ENCODE measurements at regions not wholly inside any gene's neighbourhood (a gene's known extent, or its start where the extent isn't known, plus 50 kb on each side); places are given as distances from the start of the nearest gene placed in this dataset.
"Not testable (repeated sequence)": the region's sequence is repeated elsewhere in the genome, so short reads cannot be mapped to it uniquely, and the experiment has no call there.

- DNase-seq (ENCODE audit: low read depth, low spot score): no peak
Measured at GRCh38 chr2:7673853-7674252, 756.6 kb downstream of the RNF144A start.

- DNase-seq (ENCODE audit: low read depth, low spot score): no peak
Measured at GRCh38 chr2:7674606-7675005, 757.4 kb downstream of the RNF144A start.

DNA sequence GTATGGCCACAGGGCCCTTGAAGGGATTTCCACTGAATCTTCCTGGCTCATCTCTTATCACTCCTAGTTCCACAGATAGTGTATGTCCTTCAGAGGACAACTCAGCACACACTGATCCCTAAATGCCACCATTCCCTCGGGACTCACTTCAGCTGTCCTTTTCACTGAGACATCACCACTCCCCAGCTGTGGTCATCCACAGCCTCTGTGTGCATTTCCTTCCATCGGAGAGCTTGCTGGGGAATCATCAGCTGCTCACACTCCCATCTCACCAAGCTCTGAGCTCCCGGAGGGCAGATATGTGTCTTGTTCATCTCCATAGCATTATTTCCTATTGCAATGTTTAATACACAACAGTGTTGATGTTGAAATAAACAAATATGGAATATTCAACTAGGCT, 759.5 kb downstream of the RNF144A start:
- no peak for DNase-seq (ENCODE audit: low read depth, low spot score)

- DNase-seq (ENCODE audit: low read depth, low spot score): no peak
Measured at GRCh38 chr2:7681881-7682461, 764.8 kb downstream of the RNF144A start.

- DNase-seq (ENCODE audit: low read depth, low spot score): no peak
Measured at GRCh38 chr2:7683196-7683595, 766.0 kb downstream of the RNF144A start.

- no peak for DNase-seq (ENCODE audit: low read depth, low spot score)
Measured at GRCh38 chr2:7683708-7684107, 766.5 kb downstream of the RNF144A start.

DNA sequence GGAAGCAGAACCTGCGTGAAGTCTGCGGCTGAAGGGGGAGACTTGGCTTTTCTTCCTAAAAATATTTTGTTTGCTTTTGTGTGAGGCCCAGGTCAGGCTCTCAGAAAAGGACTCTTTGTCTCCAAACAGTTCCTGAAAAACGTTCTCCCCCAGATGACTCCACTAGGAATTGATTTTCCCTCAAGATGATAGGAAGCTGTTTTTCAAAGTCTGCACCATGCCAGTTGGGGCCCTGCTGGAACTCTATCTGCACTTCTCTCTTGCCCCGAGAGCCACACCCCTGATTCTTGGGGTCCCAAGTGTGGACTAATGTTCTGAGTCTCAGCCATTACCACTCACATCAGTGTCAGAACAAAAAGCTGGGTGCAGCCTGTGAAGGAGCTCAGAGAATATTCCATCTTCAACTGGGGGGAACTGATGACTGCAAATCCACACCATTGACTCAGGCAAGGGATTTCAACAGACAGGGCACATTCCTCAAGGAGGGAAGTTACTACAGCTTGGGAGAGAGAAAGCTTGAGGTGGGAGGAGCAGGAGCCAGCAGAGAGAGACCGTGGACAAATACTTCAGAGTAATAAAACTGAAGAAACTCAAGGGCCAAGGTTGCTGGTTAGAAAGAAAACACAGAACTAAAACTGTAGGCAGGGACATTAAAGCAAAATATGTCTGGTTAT, 768.3 kb downstream of the RNF144A start:
- DNase-seq (ENCODE audit: low read depth, low spot score): peak; percentile 31

DNA sequence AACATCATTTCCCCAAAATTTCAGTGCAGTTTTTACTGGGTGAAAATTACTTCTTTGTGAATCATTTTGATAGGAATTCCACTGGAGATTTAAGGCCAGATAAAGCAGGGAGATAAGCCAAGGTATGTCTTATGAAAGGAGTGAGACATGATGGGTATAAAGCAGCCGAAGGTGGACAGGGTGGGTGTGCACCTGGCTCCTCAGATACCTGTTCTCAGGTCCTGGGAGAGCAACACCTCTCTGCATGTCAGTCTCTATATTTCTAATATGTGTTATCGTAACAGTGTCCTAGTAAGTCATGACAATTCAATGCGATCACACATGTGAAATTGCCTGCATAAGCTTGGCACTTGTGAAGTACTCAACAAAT, 768.8 kb downstream of the RNF144A start:
- no peak for DNase-seq (ENCODE audit: low read depth, low spot score)

GRCh38 chr2:7691961-7692656, 774.9 kb downstream of the RNF144A start:
- DNase-seq (ENCODE audit: low read depth, low spot score): no peak

DNA sequence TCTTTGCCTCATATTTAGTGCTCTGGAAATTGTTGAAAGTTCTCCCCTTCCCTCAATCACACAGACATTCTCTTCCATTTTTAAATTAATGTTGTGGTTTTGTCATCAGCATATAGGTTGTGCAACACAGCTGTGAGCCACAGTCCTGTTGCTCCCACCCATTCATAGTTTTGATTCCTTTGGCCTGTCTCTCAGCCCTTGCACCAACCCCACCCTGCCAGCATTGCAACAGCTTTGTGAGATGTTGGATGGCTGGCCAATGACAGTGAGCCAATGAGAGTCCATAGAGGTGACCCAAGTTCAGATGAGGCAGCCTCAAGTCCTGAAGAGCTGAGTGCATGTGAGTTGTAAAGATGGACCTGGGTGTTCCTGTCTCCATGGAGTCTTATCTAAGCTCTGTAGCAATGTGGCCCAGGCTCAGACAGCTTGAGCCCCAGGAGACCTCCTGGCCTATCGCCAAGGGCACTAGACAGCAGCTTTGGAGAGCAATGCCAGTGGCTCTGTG, 775.5 kb downstream of the RNF144A start:
- DNase-seq (ENCODE audit: low read depth, low spot score): no peak

- no peak for DNase-seq (ENCODE audit: low read depth, low spot score)
Measured at GRCh38 chr2:7693246-7694075, 776.2 kb downstream of the RNF144A start.

GRCh38 chr2:7694076-7694985, 777.1 kb downstream of the RNF144A start:
- no peak for DNase-seq (ENCODE audit: low read depth, low spot score)

- DNase-seq (ENCODE audit: low read depth, low spot score): not testable (repeated sequence)
Measured at GRCh38 chr2:7696556-7696955, 779.3 kb downstream of the RNF144A start.

DNA sequence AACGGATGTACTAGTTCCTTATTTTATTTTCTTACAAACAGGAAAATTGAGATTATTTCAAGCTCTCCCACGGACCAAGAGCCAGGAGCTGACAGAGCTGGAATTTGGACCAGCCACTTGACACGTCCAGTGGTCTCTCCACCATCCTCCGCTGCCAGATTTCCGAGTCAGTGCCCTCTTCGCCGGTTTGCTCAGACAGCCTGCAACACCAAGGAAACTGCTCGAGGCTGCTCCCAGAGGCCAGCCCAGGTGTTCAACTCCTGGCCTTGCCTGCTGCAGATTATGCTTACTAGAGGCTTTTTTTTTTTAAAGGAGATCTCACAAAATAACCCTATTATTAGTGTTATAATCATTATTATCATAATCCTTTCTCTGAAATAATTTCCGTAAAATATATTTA, 779.8 kb downstream of the RNF144A start:
- DNase-seq (ENCODE audit: low read depth, low spot score): no peak

- DNase-seq (ENCODE audit: low read depth, low spot score): no peak
Measured at GRCh38 chr2:7701791-7702190, 784.6 kb downstream of the RNF144A start.

GRCh38 chr2:7703048-7703447, 785.8 kb downstream of the RNF144A start:
- peak; percentile 66 for DNase-seq (ENCODE audit: low read depth, low spot score)

GRCh38 chr2:7703543-7704144, 786.4 kb downstream of the RNF144A start:
- DNase-seq (ENCODE audit: low read depth, low spot score): peak; percentile 30

DNA sequence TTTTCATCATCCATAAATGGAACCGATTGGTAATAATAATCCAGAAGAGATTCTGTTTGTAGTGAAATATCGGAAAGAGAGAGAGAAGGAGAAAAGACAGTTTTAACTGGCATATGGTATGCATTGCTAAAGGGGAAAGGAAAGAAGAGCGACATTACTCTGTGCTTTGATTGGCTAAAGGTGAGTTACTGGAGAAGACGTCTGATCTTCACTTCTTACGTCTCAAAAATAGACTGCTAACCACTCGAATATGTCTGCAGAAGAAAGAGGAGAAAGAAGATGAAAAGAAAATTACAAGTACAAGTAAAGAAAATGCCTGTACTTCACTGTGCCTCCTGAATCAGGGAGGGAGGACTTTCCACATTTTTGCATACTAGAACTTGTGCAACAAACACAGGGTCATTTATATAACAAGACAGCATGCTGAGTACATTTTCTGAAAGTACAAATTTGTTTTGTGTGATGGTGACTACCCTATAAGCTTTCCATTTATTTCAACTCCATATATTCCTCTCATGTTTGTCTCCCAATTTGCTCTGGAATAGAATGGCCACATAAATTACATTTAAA, 787.2 kb downstream of the RNF144A start:
- DNase-seq (ENCODE audit: low read depth, low spot score): no peak

DNA sequence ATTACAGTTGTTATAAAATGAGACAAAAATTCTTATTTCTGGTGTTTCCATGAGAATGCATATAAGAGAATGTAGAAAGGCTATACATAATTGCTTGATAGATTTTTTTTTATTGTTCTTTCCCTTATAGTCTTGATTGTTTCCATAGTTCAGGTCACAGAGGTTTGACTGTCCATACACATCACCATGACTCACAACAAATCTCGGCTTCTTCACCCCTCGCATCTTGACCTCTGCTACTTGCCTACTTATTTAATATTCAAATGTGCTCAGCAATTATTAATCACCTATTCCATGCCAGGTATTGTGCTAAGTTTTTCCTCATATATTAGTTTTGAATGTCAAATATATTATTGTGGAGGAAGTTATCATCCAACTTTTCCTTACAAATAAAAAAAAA, 789.6 kb downstream of the RNF144A start:
- no peak for DNase-seq (ENCODE audit: low read depth, low spot score)

- DNase-seq (ENCODE audit: low read depth, low spot score): no peak
Measured at GRCh38 chr2:7707723-7708122, 790.5 kb downstream of the RNF144A start.

Measured in ELF-1 (cell line).